ENCODE measurements at regions not wholly inside any gene's neighbourhood (a gene's known extent, or its start where the extent isn't known, plus 50 kb on each side); places are given as distances from the start of the nearest gene placed in this dataset.

DNA sequence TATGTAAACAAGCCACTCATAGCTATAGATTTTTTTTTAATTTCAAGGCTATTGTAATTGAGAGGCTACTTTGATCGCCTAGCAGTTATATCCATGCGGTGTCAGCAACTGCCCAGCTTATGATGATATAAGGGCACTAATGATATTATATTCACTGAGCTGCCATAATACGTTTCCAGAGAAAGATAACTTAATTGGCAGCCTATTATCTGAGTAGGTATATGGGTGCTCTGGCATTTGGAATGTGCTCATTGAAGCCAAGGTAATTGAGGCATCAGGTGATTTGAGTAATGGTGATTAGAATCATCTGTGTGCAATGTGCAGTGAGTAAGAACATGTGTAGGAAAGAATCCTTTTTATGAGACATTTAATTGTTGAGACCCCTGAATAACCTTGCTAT is 490.0 kb downstream of the CENPC start:
- TF ChIP-seq POLR2A (IDR thresholded peaks at IDR 0.05) (no peak), EP300 (IDR thresholded peaks at IDR 0.05) (no peak), POLR2AphosphoS5 (IDR thresholded peaks at IDR 0.05) (no peak)
- TF ChIP-seq, protein P1, sequence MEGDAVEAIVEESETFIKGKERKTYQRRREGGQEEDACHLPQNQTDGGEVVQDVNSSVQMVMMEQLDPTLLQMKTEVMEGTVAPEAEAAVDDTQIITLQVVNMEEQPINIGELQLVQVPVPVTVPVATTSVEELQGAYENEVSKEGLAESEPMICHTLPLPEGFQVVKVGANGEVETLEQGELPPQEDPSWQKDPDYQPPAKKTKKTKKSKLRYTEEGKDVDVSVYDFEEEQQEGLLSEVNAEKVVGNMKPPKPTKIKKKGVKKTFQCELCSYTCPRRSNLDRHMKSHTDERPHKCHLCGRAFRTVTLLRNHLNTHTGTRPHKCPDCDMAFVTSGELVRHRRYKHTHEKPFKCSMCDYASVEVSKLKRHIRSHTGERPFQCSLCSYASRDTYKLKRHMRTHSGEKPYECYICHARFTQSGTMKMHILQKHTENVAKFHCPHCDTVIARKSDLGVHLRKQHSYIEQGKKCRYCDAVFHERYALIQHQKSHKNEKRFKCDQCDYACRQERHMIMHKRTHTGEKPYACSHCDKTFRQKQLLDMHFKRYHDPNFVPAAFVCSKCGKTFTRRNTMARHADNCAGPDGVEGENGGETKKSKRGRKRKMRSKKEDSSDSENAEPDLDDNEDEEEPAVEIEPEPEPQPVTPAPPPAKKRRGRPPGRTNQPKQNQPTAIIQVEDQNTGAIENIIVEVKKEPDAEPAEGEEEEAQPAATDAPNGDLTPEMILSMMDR (IDR thresholded peaks at IDR 0.05): no peak
